ENCODE measurements at regions not wholly inside any gene's neighbourhood (a gene's known extent, or its start where the extent isn't known, plus 50 kb on each side); places are given as distances from the start of the nearest gene placed in this dataset.

DNA sequence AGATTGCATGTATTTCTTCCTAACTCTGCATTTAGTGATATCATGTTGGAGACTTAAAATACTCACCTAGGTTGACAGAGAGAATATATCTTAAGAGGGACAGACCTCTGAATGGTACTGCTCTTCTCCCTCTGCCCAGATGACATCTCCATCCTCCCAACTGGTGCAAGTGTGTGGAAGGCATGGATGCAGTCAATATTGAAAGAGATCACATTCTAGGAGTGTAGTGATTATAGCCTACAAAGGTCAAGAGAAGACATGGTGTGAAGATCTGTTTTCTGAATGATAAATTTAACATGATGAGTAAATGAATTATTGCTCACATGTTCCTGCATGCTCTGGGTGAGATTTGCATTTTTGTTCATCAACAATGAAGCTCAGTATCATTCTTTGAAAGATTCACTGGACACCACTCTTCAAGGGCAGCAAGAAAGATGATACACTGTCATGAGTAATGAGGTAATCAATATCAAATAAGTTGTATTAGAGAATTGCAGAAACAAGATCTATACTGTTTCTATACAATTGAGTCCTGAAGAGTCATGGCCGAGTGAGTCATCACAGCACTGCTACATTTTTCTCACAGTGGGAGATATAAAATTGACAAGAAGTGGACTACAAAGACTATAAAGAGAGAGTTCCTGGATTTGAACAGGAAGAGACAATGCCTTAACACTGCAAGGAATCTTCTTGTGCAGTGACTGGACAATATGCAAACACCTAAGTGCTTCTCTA, 183.3 kb upstream of the KRR1 start:
- TF ChIP-seq, protein P1, sequence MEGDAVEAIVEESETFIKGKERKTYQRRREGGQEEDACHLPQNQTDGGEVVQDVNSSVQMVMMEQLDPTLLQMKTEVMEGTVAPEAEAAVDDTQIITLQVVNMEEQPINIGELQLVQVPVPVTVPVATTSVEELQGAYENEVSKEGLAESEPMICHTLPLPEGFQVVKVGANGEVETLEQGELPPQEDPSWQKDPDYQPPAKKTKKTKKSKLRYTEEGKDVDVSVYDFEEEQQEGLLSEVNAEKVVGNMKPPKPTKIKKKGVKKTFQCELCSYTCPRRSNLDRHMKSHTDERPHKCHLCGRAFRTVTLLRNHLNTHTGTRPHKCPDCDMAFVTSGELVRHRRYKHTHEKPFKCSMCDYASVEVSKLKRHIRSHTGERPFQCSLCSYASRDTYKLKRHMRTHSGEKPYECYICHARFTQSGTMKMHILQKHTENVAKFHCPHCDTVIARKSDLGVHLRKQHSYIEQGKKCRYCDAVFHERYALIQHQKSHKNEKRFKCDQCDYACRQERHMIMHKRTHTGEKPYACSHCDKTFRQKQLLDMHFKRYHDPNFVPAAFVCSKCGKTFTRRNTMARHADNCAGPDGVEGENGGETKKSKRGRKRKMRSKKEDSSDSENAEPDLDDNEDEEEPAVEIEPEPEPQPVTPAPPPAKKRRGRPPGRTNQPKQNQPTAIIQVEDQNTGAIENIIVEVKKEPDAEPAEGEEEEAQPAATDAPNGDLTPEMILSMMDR (IDR thresholded peaks at IDR 0.05): no peak
- no peak for TF ChIP-seq POLR2A (IDR thresholded peaks at IDR 0.05)

All from thyroid gland (tissue), 4 donors.